Myocyte (in vitro differentiated cells): ENCODE measurements at regions not wholly inside any gene's neighbourhood (a gene's known extent, or its start where the extent isn't known, plus 50 kb on each side); places are given as distances from the start of the nearest gene placed in this dataset.
"Not testable (repeated sequence)": the region's sequence is repeated elsewhere in the genome, so short reads cannot be mapped to it uniquely, and the experiment has no call there.

Experiments used
- DNase-seq: peaks from one replicate; pipeline ENCODE4 v3.0.0-alpha.2; 2012; ENCODE audit warnings: low read depth

DNA sequence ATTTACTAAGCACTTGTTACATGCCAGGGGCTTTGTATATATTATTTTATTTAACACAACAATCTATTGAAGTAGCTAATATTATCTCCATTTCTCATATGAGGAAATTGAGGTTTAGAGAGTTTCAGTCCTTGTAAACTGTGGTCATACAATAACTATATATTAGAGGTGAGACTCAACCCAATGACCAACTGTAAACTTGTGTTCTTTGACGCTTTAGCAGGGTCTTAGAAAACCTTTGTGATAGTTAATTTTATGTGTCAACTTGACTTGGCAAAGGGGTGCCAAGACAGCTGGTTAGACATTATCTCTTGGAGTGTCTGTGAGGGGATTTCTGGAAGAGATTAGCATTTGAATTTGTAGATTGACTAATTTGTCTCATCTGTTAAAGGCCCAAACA lies 252.4 kb upstream of the B3GALT2 start:
- DNase-seq = no peak

DNA sequence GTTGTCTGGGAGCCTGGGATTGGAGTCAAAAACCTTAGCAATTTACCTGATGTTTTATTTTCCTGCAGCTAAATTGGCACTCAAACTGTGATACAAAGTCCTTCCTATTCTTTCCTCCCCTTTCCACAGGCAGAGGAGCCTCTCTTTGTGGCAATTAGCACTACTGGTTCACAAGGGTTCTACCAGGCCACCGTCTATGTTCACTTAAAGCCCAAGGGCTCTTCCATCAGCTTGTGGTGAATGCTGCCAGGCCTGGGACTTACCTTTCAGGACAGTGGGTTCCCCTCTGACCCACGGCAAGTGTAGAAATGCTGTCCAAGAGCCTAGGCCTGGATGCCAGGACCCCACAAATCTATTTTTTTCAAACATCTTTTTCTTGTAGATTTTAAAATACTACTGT lies 251.9 kb upstream of the B3GALT2 start:
- no peak for DNase-seq

DNA sequence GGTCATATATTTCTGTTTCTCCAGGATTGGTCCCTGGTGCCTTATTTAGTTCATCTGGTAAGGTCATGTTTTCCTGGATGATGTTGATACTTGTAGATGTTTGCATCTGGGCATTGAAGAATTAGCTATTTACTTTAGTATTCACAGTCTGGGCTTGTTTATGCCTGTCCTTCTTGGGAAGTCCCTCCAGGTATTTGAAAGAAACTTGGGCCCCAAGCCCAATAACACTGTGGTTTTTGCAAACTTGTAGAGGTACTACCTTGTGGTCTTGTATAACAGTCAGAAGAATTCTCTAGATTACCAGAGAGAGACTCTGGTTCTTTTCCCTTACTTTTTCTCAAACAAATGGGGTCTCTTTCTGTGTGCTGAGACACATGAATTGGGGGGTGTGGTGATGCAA lies 251.4 kb upstream of the B3GALT2 start:
- DNase-seq = no peak

DNA sequence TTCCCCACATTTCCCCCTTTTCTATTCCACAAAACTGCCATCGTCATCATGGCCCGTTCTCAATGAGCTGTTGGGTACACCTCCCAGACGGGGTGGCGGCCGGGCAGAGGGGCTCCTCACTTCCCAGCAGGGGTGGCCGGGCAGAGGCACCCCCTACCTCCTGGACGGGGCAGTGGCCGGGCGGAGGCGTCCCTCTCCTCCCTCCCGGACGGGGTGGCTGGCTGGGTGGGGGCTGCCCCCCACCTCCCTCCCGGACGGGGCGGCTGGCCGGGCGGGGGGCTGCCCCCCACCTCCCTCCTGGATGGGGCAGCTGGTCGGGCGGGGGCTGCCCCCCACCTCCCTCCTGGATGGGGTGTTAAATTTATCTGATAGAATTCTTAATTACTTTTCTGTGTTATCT lies 250.9 kb upstream of the B3GALT2 start:
- not testable (repeated sequence) for DNase-seq

DNA sequence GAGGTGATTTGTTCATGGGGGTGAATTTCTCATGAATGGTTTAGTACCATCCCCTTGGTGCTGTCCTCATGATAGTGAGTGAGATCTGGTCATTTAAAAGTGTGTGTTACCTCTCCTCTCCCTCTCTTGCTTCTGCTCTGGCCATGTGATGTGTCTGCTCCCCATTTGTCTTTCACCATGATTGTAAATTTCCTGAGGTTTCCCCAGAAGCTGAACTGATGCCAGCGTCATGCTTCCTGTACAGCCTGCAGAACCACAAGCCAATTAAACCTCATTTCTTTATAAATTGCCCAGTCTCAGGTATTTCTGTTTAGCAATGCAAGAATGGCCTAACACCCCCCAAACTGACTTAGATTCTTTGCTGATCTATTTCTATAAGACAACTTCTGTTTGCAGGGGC lies 249.4 kb upstream of the B3GALT2 start:
- DNase-seq = no peak

DNA sequence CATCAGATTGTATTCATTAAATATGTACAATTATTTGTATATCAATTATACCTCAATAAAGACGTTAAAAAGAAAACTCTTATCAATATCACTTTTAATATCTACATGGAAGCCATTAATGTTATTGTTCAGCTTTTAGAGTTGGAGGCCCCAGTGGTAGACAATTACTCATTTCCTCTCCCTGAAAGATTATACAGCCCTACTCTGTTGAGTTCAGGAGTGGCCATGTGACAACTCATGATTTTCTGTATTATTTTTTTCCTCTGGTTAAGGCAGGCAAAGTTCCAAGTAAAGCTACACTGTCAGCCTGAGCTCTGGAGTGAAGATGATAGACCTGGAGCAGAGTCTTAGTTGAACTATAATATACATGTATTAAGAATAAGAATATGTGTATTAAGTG lies 247.9 kb upstream of the B3GALT2 start:
- peak; percentile 35 for DNase-seq

DNA sequence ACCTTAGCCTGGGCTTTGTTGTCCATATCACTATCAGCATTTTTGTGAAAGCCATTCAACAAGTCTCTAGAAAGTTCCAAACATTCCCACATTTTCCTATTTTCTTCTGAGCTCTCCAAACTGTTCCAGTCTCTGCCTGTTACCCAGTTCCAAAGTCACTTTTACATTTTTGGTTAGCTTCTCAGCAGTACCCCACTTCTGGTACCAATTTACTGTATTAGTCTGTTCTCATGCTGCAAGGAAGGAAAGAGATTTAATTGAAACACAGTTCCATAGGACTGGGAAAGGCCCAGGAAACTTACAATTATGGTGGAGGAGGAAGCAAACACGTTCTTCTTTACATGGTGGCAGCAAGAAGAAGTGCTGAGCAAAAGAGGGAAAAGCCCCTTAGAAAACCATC lies 247.2 kb upstream of the B3GALT2 start:
- no peak for DNase-seq

DNA sequence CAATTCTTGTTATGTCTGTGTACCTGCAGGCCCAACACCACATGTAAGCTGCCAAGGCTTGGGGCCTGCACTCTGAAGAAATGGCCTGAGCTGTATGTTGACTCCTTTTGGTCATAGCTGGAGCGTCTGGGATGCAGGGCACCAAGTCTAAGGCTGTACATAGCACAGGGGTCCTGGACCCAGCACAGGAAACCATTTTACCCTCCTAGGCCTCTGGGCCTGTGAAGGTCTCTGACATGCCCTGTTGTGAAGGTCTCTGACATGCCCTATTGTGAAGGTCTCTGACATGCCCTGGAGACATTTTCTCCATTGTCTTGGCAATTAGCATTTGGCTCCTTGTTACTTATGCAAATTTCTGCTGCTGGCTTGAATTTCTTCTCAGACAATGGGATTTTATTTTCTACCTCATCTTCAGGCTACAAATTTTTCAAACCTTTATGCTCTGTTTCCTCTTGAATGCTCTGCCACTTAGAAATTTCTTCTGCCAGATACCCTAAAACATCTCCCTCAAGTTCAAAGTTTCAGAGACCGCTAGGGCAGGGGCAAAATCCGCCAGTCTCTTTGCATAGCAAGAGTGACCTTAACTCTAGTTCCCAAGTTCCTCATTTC lies 246.7 kb upstream of the B3GALT2 start:
- no peak for DNase-seq

DNA sequence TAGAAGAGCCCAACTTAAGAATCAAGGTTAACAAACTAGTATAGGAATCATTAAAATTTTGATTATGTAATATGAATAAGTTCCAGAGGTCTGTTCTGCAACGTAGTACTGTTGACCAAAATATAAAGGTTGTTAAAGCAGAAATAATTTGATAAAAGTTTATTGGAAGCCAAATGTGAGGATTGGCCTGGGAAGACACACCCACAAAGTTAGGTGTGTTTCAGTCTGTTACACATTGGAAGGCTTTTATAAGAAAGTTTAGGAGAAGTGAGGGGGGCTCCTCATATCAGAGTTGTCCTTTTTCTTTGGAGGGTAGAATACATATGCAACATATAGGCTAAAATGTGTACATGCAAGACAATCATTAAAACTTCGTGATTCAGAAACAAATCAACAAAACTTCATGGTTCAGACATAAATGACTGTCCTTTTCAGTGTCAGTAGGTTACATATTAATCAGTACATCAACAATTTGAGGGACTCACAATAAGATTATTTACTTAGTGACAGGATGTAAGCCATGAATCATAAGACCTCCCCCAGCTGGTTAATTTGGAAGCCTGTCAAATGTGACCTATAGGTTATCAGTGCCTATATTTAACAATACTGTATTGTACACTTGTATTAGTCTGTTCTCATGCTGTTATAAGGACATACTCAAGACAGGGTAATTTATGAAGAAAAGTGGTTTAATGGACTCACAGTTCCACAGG lies 245.0 kb upstream of the B3GALT2 start:
- DNase-seq = no peak

DNA sequence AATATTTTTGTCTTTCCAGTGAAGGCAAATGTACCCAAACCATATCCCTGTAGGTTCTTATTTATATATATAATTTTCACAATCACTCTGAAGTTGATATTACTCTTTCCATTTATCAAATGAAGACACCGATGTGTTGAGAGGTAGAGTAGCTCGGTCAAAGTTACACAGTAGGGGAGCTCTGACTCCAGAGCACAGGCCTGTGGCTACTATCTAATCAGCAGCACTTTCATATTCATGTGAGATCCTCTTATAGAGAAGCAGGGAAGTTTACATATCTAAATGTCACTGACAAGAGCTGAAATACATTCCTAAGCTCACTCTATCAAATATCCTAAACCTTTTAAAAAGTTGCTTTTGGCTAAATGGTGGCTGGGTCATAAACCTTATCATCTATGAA lies 241.1 kb upstream of the B3GALT2 start:
- no peak for DNase-seq

DNA sequence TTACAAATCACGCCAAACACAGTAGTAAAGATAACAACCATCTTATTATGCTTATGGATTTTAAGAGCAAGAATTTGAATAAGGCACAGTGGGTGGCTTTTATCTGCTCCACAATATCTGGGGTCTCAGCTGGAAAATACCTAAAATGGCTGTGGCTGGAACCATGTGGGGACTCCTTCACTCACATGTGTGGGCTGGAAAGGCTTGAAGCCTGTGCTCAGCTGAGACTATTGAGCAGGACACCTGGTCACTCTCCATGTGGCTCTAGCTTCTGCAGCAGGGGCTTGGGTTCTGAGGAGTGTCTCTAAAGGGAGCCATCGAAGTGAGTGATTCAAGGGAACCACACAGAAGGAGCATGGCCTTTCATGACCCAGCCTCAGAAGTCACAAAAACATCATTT lies 239.6 kb upstream of the B3GALT2 start:
- no peak for DNase-seq

DNA sequence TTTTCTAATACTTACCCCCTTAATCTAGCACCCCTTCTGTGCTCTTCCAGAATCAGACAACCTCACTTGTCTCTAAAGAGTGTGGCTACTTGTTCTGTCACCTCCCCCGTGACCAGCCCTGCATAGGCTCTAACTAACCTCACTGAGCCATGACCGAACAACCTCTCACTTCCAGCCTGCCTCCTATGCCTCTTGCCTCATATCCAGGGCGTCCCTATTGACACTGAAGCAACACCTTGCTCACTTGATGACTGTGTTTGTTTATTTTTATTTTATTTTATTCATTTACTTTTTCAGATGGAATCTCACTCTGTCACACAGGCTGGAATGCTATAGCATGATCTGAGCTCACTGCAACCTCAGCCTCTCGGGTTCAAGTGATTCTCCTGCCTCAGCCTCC lies 235.1 kb upstream of the B3GALT2 start:
- DNase-seq = no peak

DNA sequence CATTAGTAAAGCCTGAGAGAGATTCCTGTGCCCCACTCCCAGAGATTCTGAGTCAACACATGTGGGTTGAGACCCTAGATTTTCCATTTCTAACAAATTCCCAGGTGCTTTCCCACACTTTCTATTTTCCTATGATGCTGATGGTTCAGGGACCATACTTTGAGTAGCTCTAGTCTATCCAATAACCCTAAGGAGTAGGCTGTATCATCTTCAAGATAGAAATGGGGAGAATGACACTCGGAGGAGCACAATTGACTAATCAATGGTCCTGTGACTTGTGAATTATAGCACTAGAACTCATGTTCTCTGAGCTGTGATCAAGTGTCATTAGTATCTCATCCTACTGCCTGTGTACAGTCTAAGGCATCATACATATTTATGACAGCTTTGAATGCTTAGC lies 232.9 kb upstream of the B3GALT2 start:
- DNase-seq = no peak

DNA sequence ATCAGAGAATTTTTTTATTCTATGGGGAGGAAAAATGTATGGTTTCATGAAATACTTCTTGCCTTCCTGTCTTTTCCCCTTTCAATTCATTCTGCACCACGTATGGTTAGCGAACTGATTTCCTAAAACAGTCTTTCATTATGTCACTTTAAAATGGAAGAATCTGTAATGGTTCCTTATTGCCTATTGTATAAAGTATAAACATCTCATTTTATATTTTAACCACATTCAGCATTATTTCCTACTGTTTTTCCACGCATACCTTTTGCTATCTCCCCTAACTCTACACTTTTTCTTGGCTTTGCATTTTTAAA lies 232.3 kb upstream of the B3GALT2 start:
- no peak for DNase-seq

DNA sequence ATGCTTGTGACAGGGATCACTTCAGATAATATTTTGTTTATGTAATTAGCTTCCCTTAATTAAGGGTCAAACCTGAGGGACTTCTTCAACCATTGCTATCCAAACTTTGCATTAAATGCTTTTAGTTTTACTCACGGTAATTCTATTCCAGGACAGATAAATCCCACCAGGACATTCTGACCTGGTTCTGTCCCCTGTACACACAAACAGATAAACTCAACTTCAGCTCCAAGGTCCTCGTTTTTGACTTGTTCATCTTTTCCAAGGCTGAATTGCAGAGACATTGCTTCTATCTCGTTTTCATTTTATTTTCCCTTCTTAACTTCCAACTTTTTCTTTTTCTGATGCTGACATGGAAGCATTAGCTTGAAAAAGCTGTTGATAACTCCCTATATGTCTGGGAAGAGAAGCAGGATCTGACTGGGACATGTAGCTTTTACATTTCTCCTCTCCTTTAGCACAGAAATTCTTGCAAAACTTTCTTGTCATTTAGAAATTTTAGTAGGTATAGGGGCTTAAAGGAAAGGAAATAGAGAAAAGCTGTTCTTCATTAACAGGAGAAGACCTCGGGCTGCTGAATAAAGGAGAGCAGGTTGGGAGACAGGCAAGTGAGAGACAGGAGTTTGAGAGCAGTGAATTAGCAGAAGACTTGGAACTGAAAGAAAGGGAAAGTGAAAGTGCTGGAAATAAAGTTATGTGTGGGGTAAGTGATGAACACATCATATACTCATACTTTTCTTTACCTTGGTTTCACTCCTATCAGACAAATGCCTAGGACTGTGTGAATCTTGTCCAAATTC lies 231.7 kb upstream of the B3GALT2 start:
- peak; percentile 39 for DNase-seq

DNA sequence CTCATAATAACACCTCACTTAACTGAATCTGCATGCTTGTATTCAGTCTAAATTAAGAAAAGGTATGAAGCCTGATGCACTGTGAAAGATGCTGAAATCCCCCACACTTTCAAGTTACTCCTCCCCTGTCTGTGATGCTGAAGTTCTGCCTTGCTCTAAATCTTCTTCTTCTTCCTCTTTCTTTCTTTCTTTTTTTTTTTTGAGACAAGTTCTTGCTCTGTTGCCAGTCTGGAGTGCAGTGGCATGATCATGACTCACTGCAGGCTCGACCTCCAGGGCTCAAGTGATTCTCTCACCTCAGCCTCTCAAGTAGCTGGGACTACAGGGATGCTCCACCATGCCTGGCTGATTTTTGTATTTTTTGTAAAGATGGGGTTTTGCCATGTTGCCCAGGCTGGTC lies 231.0 kb upstream of the B3GALT2 start:
- DNase-seq = no peak

DNA sequence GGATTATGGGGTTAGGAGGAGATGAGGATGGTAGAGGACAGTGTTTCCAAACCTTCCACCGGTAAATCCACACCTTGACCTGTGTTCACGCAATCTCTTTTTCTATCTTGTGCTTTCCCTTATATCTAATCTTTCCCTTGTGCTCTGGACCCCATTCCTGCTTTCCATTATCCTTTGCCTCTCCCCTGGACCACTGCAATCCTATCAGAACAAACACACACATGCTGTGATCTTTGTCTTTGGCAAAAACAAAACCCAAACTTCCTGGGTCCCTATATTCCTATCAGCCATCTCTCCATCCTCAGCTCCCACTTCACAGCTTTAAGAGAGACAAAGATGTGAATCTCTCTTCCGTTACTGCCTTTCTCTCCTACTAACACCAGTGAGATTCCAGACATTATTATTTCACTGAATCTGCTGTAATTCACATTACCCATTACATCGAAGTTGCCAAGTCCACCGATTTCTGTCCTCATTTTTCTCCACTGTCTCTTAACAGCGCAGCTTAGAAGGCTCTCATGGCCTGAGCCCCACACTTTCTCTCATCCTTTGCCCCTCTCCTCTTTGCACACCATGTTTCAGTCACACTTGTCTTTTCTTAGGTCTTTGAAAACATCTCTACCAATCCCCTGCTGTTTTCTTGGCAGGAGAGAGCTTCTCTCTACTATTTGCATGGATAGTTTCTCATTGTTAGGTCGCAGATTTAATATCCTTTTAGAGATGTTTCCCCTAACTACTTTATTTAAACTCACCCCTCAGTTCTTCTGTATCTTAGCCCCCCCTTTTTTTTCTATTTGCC lies 230.0 kb upstream of the B3GALT2 start:
- no peak for DNase-seq

DNA sequence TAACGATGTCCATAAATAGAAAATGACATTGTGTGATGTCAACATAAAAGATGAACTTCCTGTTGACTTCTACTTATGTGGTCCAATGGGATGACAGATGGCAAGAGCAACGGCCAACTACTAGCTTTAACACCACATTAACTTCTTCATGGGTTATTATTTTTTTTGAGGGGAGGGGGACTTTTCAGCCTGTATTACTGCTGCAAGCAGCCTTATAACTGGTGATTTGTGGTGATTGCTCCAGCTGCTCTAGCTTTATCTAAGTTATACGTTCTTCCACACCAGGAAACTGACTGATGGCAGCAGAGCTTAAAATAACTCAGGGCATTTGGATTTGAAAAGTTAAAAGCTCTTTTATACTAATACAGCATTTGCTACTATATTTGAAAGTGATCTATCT lies 228.8 kb upstream of the B3GALT2 start:
- DNase-seq = no peak

DNA sequence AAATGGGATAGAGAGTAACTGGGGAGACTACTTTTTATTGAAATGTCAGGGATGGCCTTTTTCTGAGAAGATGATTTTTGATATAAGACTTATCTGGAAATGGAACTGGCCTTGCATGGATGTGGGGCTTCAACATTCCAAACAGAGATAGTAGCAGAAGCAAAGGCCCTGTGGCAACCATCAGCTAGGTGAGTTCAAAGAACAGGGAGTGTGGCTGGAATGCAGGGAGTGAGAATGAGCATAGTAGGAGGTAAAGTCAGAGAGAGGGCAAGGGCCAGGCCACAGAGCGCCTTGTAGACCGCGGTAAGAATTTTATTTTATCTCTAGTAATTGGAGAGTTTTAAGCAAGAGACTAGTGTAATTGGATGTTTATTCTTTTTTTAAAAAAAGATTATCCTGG lies 227.0 kb upstream of the B3GALT2 start:
- DNase-seq = no peak

DNA sequence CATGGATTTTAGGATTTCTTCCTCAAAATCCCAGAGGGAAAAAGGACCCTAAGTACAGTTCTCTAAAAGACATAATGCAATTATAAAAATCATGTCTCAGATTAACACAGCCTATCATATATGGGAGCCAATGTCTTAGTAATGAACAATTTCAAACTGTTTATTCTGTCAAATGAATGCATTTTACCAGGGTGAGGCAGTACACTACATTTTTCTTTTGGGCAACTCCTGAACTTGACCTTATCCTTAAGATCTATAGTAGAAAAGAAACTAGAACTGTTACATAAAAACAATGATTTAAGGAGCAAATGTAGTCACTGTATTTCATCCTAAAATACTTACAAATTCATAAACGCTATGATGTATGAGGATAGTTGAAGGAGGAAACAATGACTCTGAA lies 226.3 kb upstream of the B3GALT2 start:
- no peak for DNase-seq

DNA sequence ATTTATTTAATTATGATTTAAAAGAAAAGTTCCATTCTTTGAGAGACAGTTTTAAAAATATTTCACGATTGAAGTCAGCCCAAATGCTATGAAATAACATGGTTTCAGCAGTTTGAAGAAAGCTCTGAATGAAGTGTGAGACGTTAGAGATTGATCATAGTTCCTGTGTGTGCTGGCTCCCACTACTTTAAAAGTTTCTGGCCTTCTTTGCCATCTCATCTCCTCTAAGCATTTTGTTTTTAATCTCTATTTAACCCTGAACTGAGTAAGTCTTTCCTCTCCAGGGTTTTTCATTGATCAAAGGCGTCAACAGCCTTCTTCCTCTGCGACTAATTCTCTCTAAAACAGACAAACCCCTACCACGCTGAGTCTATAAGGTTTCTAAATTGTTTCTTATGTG lies 225.3 kb upstream of the B3GALT2 start:
- DNase-seq = no peak

DNA sequence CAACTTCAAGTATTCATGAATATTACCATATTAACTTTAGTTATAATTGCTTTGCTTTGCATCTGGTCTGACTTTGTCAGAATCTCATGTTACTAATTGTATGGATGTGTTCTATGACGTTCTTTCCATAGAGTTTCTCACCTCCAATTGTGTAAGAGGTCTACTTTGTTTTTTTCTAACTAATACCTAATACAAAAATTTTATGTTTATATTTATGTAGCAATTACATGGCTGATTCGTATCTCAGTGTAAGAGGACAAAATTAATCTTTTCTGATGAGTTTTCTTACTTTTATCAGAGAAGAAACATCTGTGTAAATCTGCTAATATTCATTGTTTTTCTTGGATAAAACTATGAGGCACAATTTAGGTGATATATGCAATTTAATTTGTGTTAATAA lies 224.8 kb upstream of the B3GALT2 start:
- no peak for DNase-seq
